ENCODE measurements at regions not wholly inside any gene's neighbourhood (a gene's known extent, or its start where the extent isn't known, plus 50 kb on each side); places are given as distances from the start of the nearest gene placed in this dataset.

- no peak for DNase-seq
- no peaks in the 10 kb centered on the region for H3K4me1 Mint-ChIP-seq (ENCODE audit: low read depth, unreplicated experiment)
- no peak overlapping the region for H3K4me3 Mint-ChIP-seq (ENCODE audit: low read depth, unreplicated experiment)
- no peaks in the 10 kb centered on the region for H3K36me3 Mint-ChIP-seq (ENCODE audit: insufficient read depth, unreplicated experiment)
- CTCF ChIA-PET: no interaction called here
- no peak for TF ChIP-seq CTCF (IDR thresholded peaks at IDR 0.05; ENCODE audit: unreplicated experiment)
- intact Hi-C loops (cut with micrococcal nuclease; ENCODE audit: unreplicated experiment): no loop called here
- no TSS peak for BruUV-seq (replicated peaks)
- no peaks in the 10 kb centered on the region for H3K9me3 Mint-ChIP-seq (ENCODE audit: low read depth, unreplicated experiment)
- no peak overlapping the region for H3K27ac Mint-ChIP-seq (ENCODE audit: unreplicated experiment)
- H3K27me3 Mint-ChIP-seq (ENCODE audit: unreplicated experiment): no peaks in the 10 kb centered on the region
Measured at GRCh38 chr3:153577059-153577736, 415.2 kb downstream of the RAP2B start.

GRCh38 chr3:153578046-153578445 is 416.0 kb downstream of the RAP2B start:
- Mint-ChIP-seq H3K9me3 (ENCODE audit: low read depth, unreplicated experiment) (peaks cover under 1% of the 10 kb centered on the region), H3K27ac (ENCODE audit: unreplicated experiment) (no peak overlapping the region), H3K4me3 (ENCODE audit: low read depth, unreplicated experiment) (no peak overlapping the region), H3K27me3 (ENCODE audit: unreplicated experiment) (no peaks in the 10 kb centered on the region), H3K36me3 (ENCODE audit: insufficient read depth, unreplicated experiment) (no peaks in the 10 kb centered on the region), H3K4me1 (ENCODE audit: low read depth, unreplicated experiment) (no peaks in the 10 kb centered on the region)
- no peak for DNase-seq
- intact Hi-C loops (cut with micrococcal nuclease; ENCODE audit: unreplicated experiment): no loop called here
- no peak for TF ChIP-seq CTCF (IDR thresholded peaks at IDR 0.05; ENCODE audit: unreplicated experiment)
- CTCF ChIA-PET: no interaction called here
- BruUV-seq (replicated peaks): no TSS peak

- Mint-ChIP-seq H3K27ac (ENCODE audit: unreplicated experiment) (no peak overlapping the region), H3K4me3 (ENCODE audit: low read depth, unreplicated experiment) (no peak overlapping the region), H3K27me3 (ENCODE audit: unreplicated experiment) (no peaks in the 10 kb centered on the region), H3K4me1 (ENCODE audit: low read depth, unreplicated experiment) (peaks cover 15% of the 10 kb centered on the region), H3K9me3 (ENCODE audit: low read depth, unreplicated experiment) (peaks cover 6% of the 10 kb centered on the region), H3K36me3 (ENCODE audit: insufficient read depth, unreplicated experiment) (no peaks in the 10 kb centered on the region)
- DNase-seq: no peak
- no peak for TF ChIP-seq CTCF (IDR thresholded peaks at IDR 0.05; ENCODE audit: unreplicated experiment)
- BruUV-seq (replicated peaks): no TSS peak
- CTCF ChIA-PET: interaction anchor here (0.7 kb wide), 1 partner anchor 19 kb away, joined by 3 read pairs; no protein-coding TSS in a partner anchor
- intact Hi-C loops (cut with micrococcal nuclease; ENCODE audit: unreplicated experiment): loop anchor here (10.0 kb wide), 1 partner anchor 755 kb away; the partner anchor contains the start of gene P2RY1
Measured at GRCh38 chr3:153590051-153590450, 428.0 kb downstream of the RAP2B start.

GRCh38 chr3:153591561-153592245 is 429.7 kb downstream of the RAP2B start:
- CTCF ChIA-PET: interaction anchor here (0.6 kb wide), 1 partner anchor 584 kb away, joined by 3 read pairs; no protein-coding TSS in a partner anchor
- Mint-ChIP-seq H3K9me3 (ENCODE audit: low read depth, unreplicated experiment) (peaks cover 3% of the 10 kb centered on the region), H3K4me1 (ENCODE audit: low read depth, unreplicated experiment) (peaks cover 15% of the 10 kb centered on the region), H3K27me3 (ENCODE audit: unreplicated experiment) (no peaks in the 10 kb centered on the region), H3K36me3 (ENCODE audit: insufficient read depth, unreplicated experiment) (no peaks in the 10 kb centered on the region), H3K27ac (ENCODE audit: unreplicated experiment) (no peak overlapping the region), H3K4me3 (ENCODE audit: low read depth, unreplicated experiment) (no peak overlapping the region)
- TF ChIP-seq CTCF (IDR thresholded peaks at IDR 0.05; ENCODE audit: unreplicated experiment): no peak
- DNase-seq: no peak
- intact Hi-C loops (cut with micrococcal nuclease; ENCODE audit: unreplicated experiment): loop anchor here (10.0 kb wide), 1 partner anchor 757 kb away; the partner anchor contains the start of gene P2RY1
- no TSS peak for BruUV-seq (replicated peaks)
